ENCODE measurements at regions not wholly inside any gene's neighbourhood (a gene's known extent, or its start where the extent isn't known, plus 50 kb on each side); places are given as distances from the start of the nearest gene placed in this dataset.

GRCh38 chr6:67129780-67130179 is 1422.8 kb upstream of the EYS start:
- Histone ChIP-seq H3K9me3 (ENCODE audit: control insufficient read depth in 1 of 2, insufficient read depth in 1 of 2, low read length in 2 of 2) (no peaks in the 10 kb centered on the region), H3K27me3 (ENCODE audit: control insufficient read depth in 1 of 2, insufficient read depth in 2 of 2, low read length in 2 of 2) (no peaks in the 10 kb centered on the region), H3K27ac (ENCODE audit: low read depth in 1 of 2, low read length in 2 of 2) (no peak overlapping the region), H3K4me1 (ENCODE audit: insufficient read depth, low read length) (no peaks in the 10 kb centered on the region), H3K4me3 (ENCODE audit: low read length) (no peak overlapping the region), H3K36me3 (ENCODE audit: insufficient read depth, low read length) (no peaks in the 10 kb centered on the region)
- Mint-ChIP-seq H3K27ac (no peak overlapping the region), H3K4me3 (no peak overlapping the region), H3K9me3 (peaks cover 5% of the 10 kb centered on the region), H3K4me1 (ENCODE audit: low read depth) (no peaks in the 10 kb centered on the region), H3K27me3 (no peaks in the 10 kb centered on the region), H3K36me3 (ENCODE audit: low read depth) (no peaks in the 10 kb centered on the region)
- no peak for TF ChIP-seq CTCF (IDR thresholded peaks at IDR 0.05)
- ATAC-seq (ENCODE audit: poor library complexity) (no peak), DNase-seq (no peak)
- intact Hi-C loops (cut with DNase I, micrococcal nuclease): no loop called here
- ChIA-PET CTCF (no interaction called here), POLR2A (no interaction called here)

- peaks cover 4% of the 10 kb centered on the region for H3K9me3 Mint-ChIP-seq
- H3K4me1 Mint-ChIP-seq (ENCODE audit: low read depth): no peaks in the 10 kb centered on the region
- no peaks in the 10 kb centered on the region for H3K27me3 Mint-ChIP-seq
- Histone ChIP-seq H3K27me3 (ENCODE audit: control insufficient read depth in 1 of 2, insufficient read depth in 2 of 2, low read length in 2 of 2) (no peaks in the 10 kb centered on the region), H3K36me3 (ENCODE audit: insufficient read depth, low read length) (no peaks in the 10 kb centered on the region), H3K9me3 (ENCODE audit: control insufficient read depth in 1 of 2, insufficient read depth in 1 of 2, low read length in 2 of 2) (no peaks in the 10 kb centered on the region), H3K27ac (ENCODE audit: low read depth in 1 of 2, low read length in 2 of 2) (no peak overlapping the region), H3K4me3 (ENCODE audit: low read length) (no peak overlapping the region), H3K4me1 (ENCODE audit: insufficient read depth, low read length) (no peaks in the 10 kb centered on the region)
- CTCF ChIA-PET: no interaction called here
- no peak for ATAC-seq (ENCODE audit: poor library complexity)
- H3K4me3 Mint-ChIP-seq: no peak overlapping the region
- no peak for TF ChIP-seq CTCF (IDR thresholded peaks at IDR 0.05)
- no peak for DNase-seq
- intact Hi-C loops (cut with DNase I, micrococcal nuclease): no loop called here
- POLR2A ChIA-PET: no interaction called here
- H3K27ac Mint-ChIP-seq: no peak overlapping the region
- no peaks in the 10 kb centered on the region for H3K36me3 Mint-ChIP-seq (ENCODE audit: low read depth)
Measured at GRCh38 chr6:67127041-67127440, 1420.0 kb upstream of the EYS start.

- no peaks in the 10 kb centered on the region for H3K36me3 Mint-ChIP-seq (ENCODE audit: low read depth)
- Histone ChIP-seq H3K4me1 (ENCODE audit: insufficient read depth, low read length) (no peaks in the 10 kb centered on the region), H3K27me3 (ENCODE audit: control insufficient read depth in 1 of 2, insufficient read depth in 2 of 2, low read length in 2 of 2) (no peaks in the 10 kb centered on the region), H3K4me3 (ENCODE audit: low read length) (no peak overlapping the region), H3K27ac (ENCODE audit: low read depth in 1 of 2, low read length in 2 of 2) (no peak overlapping the region), H3K9me3 (ENCODE audit: control insufficient read depth in 1 of 2, insufficient read depth in 1 of 2, low read length in 2 of 2) (no peaks in the 10 kb centered on the region), H3K36me3 (ENCODE audit: insufficient read depth, low read length) (no peaks in the 10 kb centered on the region)
- ATAC-seq (ENCODE audit: poor library complexity): no peak
- CTCF ChIA-PET: no interaction called here
- H3K9me3 Mint-ChIP-seq: peaks cover 2% of the 10 kb centered on the region
- TF ChIP-seq CTCF (IDR thresholded peaks at IDR 0.05): no peak
- POLR2A ChIA-PET: no interaction called here
- DNase-seq: no peak
- no peaks in the 10 kb centered on the region for H3K27me3 Mint-ChIP-seq
- H3K27ac Mint-ChIP-seq: no peak overlapping the region
- H3K4me3 Mint-ChIP-seq: no peak overlapping the region
- intact Hi-C loops (cut with DNase I, micrococcal nuclease): no loop called here
- no peaks in the 10 kb centered on the region for H3K4me1 Mint-ChIP-seq (ENCODE audit: low read depth)
Measured at GRCh38 chr6:67121115-67121514, 1414.1 kb upstream of the EYS start.
